Kidney (tissue), 13 donors: ENCODE measurements at regions not wholly inside any gene's neighbourhood (a gene's known extent, or its start where the extent isn't known, plus 50 kb on each side); places are given as distances from the start of the nearest gene placed in this dataset.

Experiments used
- DNase-seq, 5 donors: peaks; one replicate each; pipeline ENCODE4 v3.0.0-alpha.2; 2013 to 2020
- FAIRE-seq: peaks from 2 replicates; lab custom pipeline; 2012; peaks lifted over from hg19 to GRCh38; lab: Jason Lieb, UNC
- H3K27ac ChIP-seq, 2 donors: one replicate each; pipeline ENCODE4 v1.7.0; 2013; ENCODE audit warnings: low read depth in 2 of 2, low read length in 2 of 2, inconsistent platforms in 1 of 2
- H3K27me3 ChIP-seq: one replicate; pipeline ENCODE4 v1.7.1; 2013; ENCODE audit warnings: low read length, inconsistent platforms; ENCODE audit not compliant: control insufficient read depth, insufficient read depth
- H3K36me3 ChIP-seq, 3 donors: one replicate each; pipeline versions ENCODE4 v1.7.0 to v1.7.1; 2013; ENCODE audit warnings: low read length in 3 of 3, control low read depth in 1 of 3, inconsistent platforms in 1 of 3; ENCODE audit not compliant: insufficient read depth in 3 of 3, control insufficient read depth in 2 of 3
- H3K4me1 ChIP-seq, 3 donors: one replicate each; pipeline versions ENCODE4 v1.7.0 to v1.7.1; 2013; ENCODE audit warnings: low read length in 3 of 3, inconsistent platforms in 1 of 3, low read depth in 1 of 3; ENCODE audit not compliant: control insufficient read depth in 2 of 3, insufficient read depth in 2 of 3
- H3K4me3 ChIP-seq, 3 donors: one replicate each; pipeline versions ENCODE4 v1.7.0 to v1.8.1; 2013; ENCODE audit warnings: low read length in 3 of 3, control low read depth in 1 of 3, inconsistent platforms in 1 of 3
- H3K9ac ChIP-seq, 3 donors: one replicate each; pipeline versions ENCODE4 v1.7.0 to v1.7.1; 2013; ENCODE audit warnings: low read length in 3 of 3, control low read depth in 1 of 3, inconsistent platforms in 1 of 3
- H3K9me3 ChIP-seq, 3 donors: one replicate each; pipeline versions ENCODE4 v1.7.0 to v1.7.1; 2013; ENCODE audit warnings: low read length in 3 of 3, control low read depth in 1 of 3, inconsistent platforms in 1 of 3; ENCODE audit not compliant: control insufficient read depth in 2 of 3, insufficient read depth in 1 of 3
- CTCF ChIP-seq: IDR thresholded peaks from 3 replicates; pipeline ENCODE4 v1.5.1; 2012; ENCODE audit warnings: mild to moderate bottlenecking, moderate library complexity, borderline replicate concordance; ENCODE audit not compliant: insufficient read depth; ENCODE audit errors: extremely low read depth
- intact Hi-C: fragments of 100-400 bp; cut with DNase I; formaldehyde crosslinking; loops from one replicate; pipeline ENCODE4 v1.11.1; 2022
- donor health status: control.
- donor health status: control.
- donor health status: control.
- donor health status: control.
- donor health status: control.
- donor health status: DM: yes; HTN: yes; CAD: no.
- donor health status: Normal renal cell carcinoma (clear cell type).

GRCh38 chr16:79716645-79717332, 116.3 kb upstream of the MAF start:
- peak overlapping the region in 1 of 2 donors; percentile 30 for H3K27ac ChIP-seq
- H3K27me3 ChIP-seq = no peaks in the 10 kb centered on the region
- H3K9ac ChIP-seq = no peak overlapping the region
- H3K4me3 ChIP-seq = no peak overlapping the region
- no peaks in the 10 kb centered on the region for H3K36me3 ChIP-seq
- TF ChIP-seq CTCF = no peak
- peaks cover 0 to 18% (median 11%) of the 10 kb centered on the region in 3 donors for H3K4me1 ChIP-seq
- intact Hi-C loops = no loop called here
- H3K9me3 ChIP-seq = no peaks in the 10 kb centered on the region
- FAIRE-seq = no peak
- no peak for DNase-seq

- no peak for TF ChIP-seq CTCF
- intact Hi-C loops = no loop called here
- no peaks in the 10 kb centered on the region for H3K36me3 ChIP-seq
- FAIRE-seq (no peak), DNase-seq (peak in 2 of 5 donors; percentile 23 to 58)
- peaks cover 0 to 7% (median 5%) of the 10 kb centered on the region in 3 donors for H3K4me1 ChIP-seq
- no peaks in the 10 kb centered on the region for H3K27me3 ChIP-seq
- no peaks in the 10 kb centered on the region for H3K9me3 ChIP-seq
- H3K9ac ChIP-seq = no peak overlapping the region
- H3K4me3 ChIP-seq = no peak overlapping the region
- H3K27ac ChIP-seq = no peak overlapping the region
Measured at GRCh38 chr16:79715061-79715460, 114.5 kb upstream of the MAF start.

GRCh38 chr16:79714440-79714839, 113.9 kb upstream of the MAF start:
- peaks cover 0 to 5% (median 4%) of the 10 kb centered on the region in 3 donors for H3K4me1 ChIP-seq

More at GRCh38 chr16:79714440-79714839, 113.9 kb upstream of the MAF start:
- DNase-seq (no peak), FAIRE-seq (no peak)
- intact Hi-C loops = no loop called here
- Histone ChIP-seq H3K4me3 (no peak overlapping the region), H3K9ac (no peak overlapping the region), H3K9me3 (no peaks in the 10 kb centered on the region), H3K27me3 (no peaks in the 10 kb centered on the region), H3K27ac (no peak overlapping the region), H3K36me3 (no peaks in the 10 kb centered on the region)
- TF ChIP-seq CTCF = no peak
